BE2C (cell line): ENCODE measurements at regions not wholly inside any gene's neighbourhood (a gene's known extent, or its start where the extent isn't known, plus 50 kb on each side); places are given as distances from the start of the nearest gene placed in this dataset.

Experiments
- DNase-seq: peaks from one replicate; pipeline ENCODE4 v3.0.0-alpha.2; 2020
- H3K27me3 ChIP-seq: fragments of 250-450 bp; sonication (Bioruptor Pico); 2 replicates; pipeline ENCODE4 v1.5.1; 2020; ENCODE audit warnings: mild to moderate bottlenecking
- H3K36me3 ChIP-seq: fragments of 250-450 bp; sonication (Bioruptor Pico); 2 replicates; pipeline ENCODE4 v1.5.1; 2020; ENCODE audit warnings: mild to moderate bottlenecking
- H3K4me1 ChIP-seq: fragments of 250-450 bp; sonication (Bioruptor Pico); 2 replicates; pipeline ENCODE4 v1.5.1; 2020
- H3K4me3 ChIP-seq: 2 replicates; pipeline ENCODE4 v1.5.1; 2011; ENCODE audit warnings: low read depth, low read length
- H3K9me3 ChIP-seq: fragments of 250-450 bp; sonication (Bioruptor Pico); 2 replicates; pipeline ENCODE4 v1.5.1; 2020
- CTCF ChIP-seq: IDR thresholded peaks from 2 replicates; pipeline ENCODE4 v1.5.1; 2012; ENCODE audit warnings: mild to moderate bottlenecking, low read depth, low read length

- Histone ChIP-seq H3K27me3 (no peaks in the 10 kb centered on the region), H3K4me3 (no peak overlapping the region), H3K4me1 (peaks cover 4% of the 10 kb centered on the region; the same call in 1 of the 2 replicates), H3K36me3 (no peaks in the 10 kb centered on the region), H3K9me3 (no peaks in the 10 kb centered on the region)
- TF ChIP-seq CTCF, result no peak
- no peak for DNase-seq
Observed at GRCh38 chr13:33438918-33439317, 153.4 kb upstream of the STARD13 start.

GRCh38 chr13:33441015-33441414, 155.5 kb upstream of the STARD13 start:
- DNase-seq, result peak; percentile 23
- TF ChIP-seq CTCF, result peak; percentile 51
- Histone ChIP-seq H3K36me3 (no peaks in the 10 kb centered on the region), H3K9me3 (no peaks in the 10 kb centered on the region), H3K4me3 (no peak overlapping the region), H3K27me3 (no peaks in the 10 kb centered on the region), H3K4me1 (no peaks in the 10 kb centered on the region)

- no peaks in the 10 kb centered on the region for H3K36me3 ChIP-seq
- no peak for TF ChIP-seq CTCF
- no peak overlapping the region for H3K4me3 ChIP-seq
- no peaks in the 10 kb centered on the region for H3K9me3 ChIP-seq
- DNase-seq, result no peak
- H3K4me1 ChIP-seq, result no peaks in the 10 kb centered on the region
- no peaks in the 10 kb centered on the region for H3K27me3 ChIP-seq
Observed at GRCh38 chr13:33445024-33445423, 159.5 kb upstream of the STARD13 start.

GRCh38 chr13:33445476-33445875, 159.9 kb upstream of the STARD13 start:
- no peaks in the 10 kb centered on the region for H3K27me3 ChIP-seq
- no peak for TF ChIP-seq CTCF
- no peaks in the 10 kb centered on the region for H3K9me3 ChIP-seq
- no peaks in the 10 kb centered on the region for H3K36me3 ChIP-seq
- H3K4me3 ChIP-seq, result no peak overlapping the region
- no peaks in the 10 kb centered on the region for H3K4me1 ChIP-seq
- no peak for DNase-seq

- no peak for TF ChIP-seq CTCF
- DNase-seq, result no peak
- Histone ChIP-seq H3K27me3 (no peaks in the 10 kb centered on the region), H3K4me1 (no peaks in the 10 kb centered on the region), H3K4me3 (no peak overlapping the region), H3K9me3 (no peaks in the 10 kb centered on the region), H3K36me3 (no peaks in the 10 kb centered on the region)
Observed at GRCh38 chr13:33446821-33447725, 161.5 kb upstream of the STARD13 start.

- Histone ChIP-seq H3K36me3 (no peaks in the 10 kb centered on the region), H3K9me3 (no peaks in the 10 kb centered on the region), H3K4me3 (no peak overlapping the region), H3K27me3 (no peaks in the 10 kb centered on the region), H3K4me1 (no peaks in the 10 kb centered on the region)
- TF ChIP-seq CTCF, result no peak
- no peak for DNase-seq
Observed at GRCh38 chr13:33448889-33449288, 163.3 kb upstream of the STARD13 start.
